ENCODE measurements at regions not wholly inside any gene's neighbourhood (a gene's known extent, or its start where the extent isn't known, plus 50 kb on each side); places are given as distances from the start of the nearest gene placed in this dataset.

- TF ChIP-seq NFYB (CRISPR knock-in tag; conservative IDR thresholded peaks at IDR 0.05; ENCODE audit: low read depth) (no peak), ZBTB43 (CRISPR knock-in tag; IDR thresholded peaks at IDR 0.05) (no peak), HMGXB4 (CRISPR knock-in tag; IDR thresholded peaks at IDR 0.05) (no peak), CTCF (IDR thresholded peaks at IDR 0.05) (no peak), TP53 (CRISPR knock-in tag; IDR thresholded peaks at IDR 0.05) (no peak), STAT6 (CRISPR knock-in tag; conservative IDR thresholded peaks at IDR 0.05; ENCODE audit: low read depth) (no peak), USF1 (CRISPR knock-in tag; IDR thresholded peaks at IDR 0.05) (no peak)
Measured at GRCh38 chr1:221946768-221947167, 204.9 kb upstream of the DUSP10 start.

All from WTC11 (cell line).